ENCODE measurements at regions not wholly inside any gene's neighbourhood (a gene's known extent, or its start where the extent isn't known, plus 50 kb on each side); places are given as distances from the start of the nearest gene placed in this dataset.

DNA sequence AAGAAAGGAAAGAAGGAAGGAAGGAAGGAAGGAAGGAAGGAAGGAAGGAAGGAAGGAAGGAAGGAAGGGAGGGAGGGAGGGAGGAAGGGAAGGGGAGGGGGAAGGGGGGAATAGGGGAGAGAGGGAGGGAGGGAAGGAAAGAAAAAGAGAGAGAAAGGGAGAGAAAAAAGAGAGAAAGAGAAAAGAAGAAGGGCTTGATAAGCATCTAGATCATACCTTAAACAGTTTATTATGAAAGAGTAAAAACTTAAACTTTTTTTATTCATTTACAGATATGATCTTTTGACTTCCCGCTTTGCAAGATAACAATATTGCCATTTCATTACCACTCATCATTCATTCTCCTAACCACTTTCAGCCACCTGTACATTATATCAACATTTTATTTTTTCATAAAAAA lies 53.6 kb upstream of the TMEM106B start:
- Histone ChIP-seq H3K79me2 (ENCODE audit: insufficient read depth, low read depth) (no peaks in the 10 kb centered on the region), H3K4me2 (no peak overlapping the region), H2AFZ (ENCODE audit: low read depth) (no peak overlapping the region), H3K36me3 (ENCODE audit: insufficient read depth) (no peaks in the 10 kb centered on the region), H3K4me3 (IDR thresholded peaks at IDR 0.05; ENCODE audit: insufficient read depth, low read depth, low read length) (no peak overlapping the region), H3K9ac (no peak overlapping the region), H3K27me3 (ENCODE audit: insufficient read depth, low read depth) (no peaks in the 10 kb centered on the region), H3K4me1 (ENCODE audit: low read depth, poor library complexity, severe bottlenecking) (no peaks in the 10 kb centered on the region), H3K27ac (no peak overlapping the region), H4K20me1 (ENCODE audit: insufficient read depth) (no peaks in the 10 kb centered on the region)
- TF ChIP-seq, protein P1, sequence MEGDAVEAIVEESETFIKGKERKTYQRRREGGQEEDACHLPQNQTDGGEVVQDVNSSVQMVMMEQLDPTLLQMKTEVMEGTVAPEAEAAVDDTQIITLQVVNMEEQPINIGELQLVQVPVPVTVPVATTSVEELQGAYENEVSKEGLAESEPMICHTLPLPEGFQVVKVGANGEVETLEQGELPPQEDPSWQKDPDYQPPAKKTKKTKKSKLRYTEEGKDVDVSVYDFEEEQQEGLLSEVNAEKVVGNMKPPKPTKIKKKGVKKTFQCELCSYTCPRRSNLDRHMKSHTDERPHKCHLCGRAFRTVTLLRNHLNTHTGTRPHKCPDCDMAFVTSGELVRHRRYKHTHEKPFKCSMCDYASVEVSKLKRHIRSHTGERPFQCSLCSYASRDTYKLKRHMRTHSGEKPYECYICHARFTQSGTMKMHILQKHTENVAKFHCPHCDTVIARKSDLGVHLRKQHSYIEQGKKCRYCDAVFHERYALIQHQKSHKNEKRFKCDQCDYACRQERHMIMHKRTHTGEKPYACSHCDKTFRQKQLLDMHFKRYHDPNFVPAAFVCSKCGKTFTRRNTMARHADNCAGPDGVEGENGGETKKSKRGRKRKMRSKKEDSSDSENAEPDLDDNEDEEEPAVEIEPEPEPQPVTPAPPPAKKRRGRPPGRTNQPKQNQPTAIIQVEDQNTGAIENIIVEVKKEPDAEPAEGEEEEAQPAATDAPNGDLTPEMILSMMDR (conservative IDR thresholded peaks at IDR 0.05; ENCODE audit: low read depth, low read length) = no peak

DNA sequence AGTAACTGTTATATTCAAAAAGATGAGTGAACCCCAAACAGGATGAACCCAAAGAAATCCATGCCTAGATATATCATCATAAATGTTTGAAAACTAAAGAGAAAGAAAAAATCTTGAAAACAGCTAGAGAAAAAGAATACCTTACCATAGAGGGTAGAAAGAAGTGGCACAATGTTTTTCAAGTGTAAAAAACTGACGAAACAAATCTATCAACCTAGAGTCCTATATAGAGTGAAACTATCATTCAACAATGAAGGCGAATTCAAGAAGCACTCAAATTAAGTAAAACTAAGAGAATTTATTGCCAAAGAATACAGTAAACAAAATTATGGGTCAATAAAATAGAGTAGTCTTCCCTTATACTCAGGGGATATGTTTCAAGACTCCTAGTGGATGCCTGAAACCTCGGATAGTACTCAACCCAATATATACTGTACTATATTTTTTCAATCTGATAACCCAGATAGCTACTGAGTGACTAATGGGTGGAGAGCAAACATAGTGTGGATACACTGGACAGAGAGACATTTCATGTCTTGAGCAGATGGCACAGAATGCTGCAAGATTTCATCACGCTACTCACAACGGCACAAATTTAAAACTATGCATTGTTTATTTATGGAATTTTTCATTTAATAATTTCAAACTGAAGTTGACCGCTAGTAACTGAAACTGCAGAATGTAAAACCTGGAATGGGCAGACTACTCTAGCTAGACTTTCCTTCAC lies 52.6 kb upstream of the TMEM106B start:
- Histone ChIP-seq H3K4me2 (no peak overlapping the region), H3K27ac (no peak overlapping the region), H3K27me3 (ENCODE audit: insufficient read depth, low read depth) (no peaks in the 10 kb centered on the region), H3K4me1 (ENCODE audit: low read depth, poor library complexity, severe bottlenecking) (no peaks in the 10 kb centered on the region), H3K9ac (no peak overlapping the region), H2AFZ (ENCODE audit: low read depth) (no peak overlapping the region), H3K36me3 (ENCODE audit: insufficient read depth) (no peaks in the 10 kb centered on the region), H3K79me2 (ENCODE audit: insufficient read depth, low read depth) (no peaks in the 10 kb centered on the region), H3K4me3 (IDR thresholded peaks at IDR 0.05; ENCODE audit: insufficient read depth, low read depth, low read length) (no peak overlapping the region), H4K20me1 (ENCODE audit: insufficient read depth) (no peaks in the 10 kb centered on the region)
- TF ChIP-seq, protein P1 (conservative IDR thresholded peaks at IDR 0.05; ENCODE audit: low read depth, low read length) = no peak

DNA sequence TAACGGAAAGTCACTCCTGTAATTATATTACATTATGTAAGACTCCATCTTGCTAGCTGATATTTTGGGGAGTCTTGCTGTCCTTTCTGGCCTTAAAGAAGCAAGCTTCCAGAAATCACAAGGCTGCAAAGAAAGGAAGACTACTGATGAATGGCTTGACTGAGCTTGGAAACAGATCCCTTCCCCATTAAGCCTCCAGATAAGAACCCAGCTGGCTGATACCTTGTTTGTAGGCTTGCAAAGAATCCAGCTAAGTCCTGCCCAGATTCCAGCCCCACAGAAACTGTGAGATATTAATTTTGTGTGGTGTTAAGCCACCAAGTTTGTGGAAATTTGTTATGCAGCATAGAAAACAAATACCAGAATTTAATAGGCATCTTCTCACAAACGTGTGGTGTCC lies 49.9 kb upstream of the TMEM106B start:
- Histone ChIP-seq H3K27me3 (ENCODE audit: insufficient read depth, low read depth) (no peaks in the 10 kb centered on the region), H3K27ac (no peak overlapping the region), H3K79me2 (ENCODE audit: insufficient read depth, low read depth) (no peaks in the 10 kb centered on the region), H2AFZ (ENCODE audit: low read depth) (no peak overlapping the region), H3K4me1 (ENCODE audit: low read depth, poor library complexity, severe bottlenecking) (no peaks in the 10 kb centered on the region), H3K4me2 (no peak overlapping the region), H3K36me3 (ENCODE audit: insufficient read depth) (no peaks in the 10 kb centered on the region), H4K20me1 (ENCODE audit: insufficient read depth) (no peaks in the 10 kb centered on the region), H3K9ac (no peak overlapping the region), H3K4me3 (IDR thresholded peaks at IDR 0.05; ENCODE audit: insufficient read depth, low read depth, low read length) (no peak overlapping the region)
- TF ChIP-seq, protein P1 (conservative IDR thresholded peaks at IDR 0.05; ENCODE audit: low read depth, low read length) = no peak

Measured in KMS-11 (cell line).